Kidney epithelial cell (primary cell): ENCODE measurements at regions not wholly inside any gene's neighbourhood (a gene's known extent, or its start where the extent isn't known, plus 50 kb on each side); places are given as distances from the start of the nearest gene placed in this dataset.

Source experiments
- DNase-seq: peaks from one replicate; pipeline ENCODE4 v3.0.0-alpha.2; 2010; ENCODE audit warnings: low read depth
- H3K27me3 ChIP-seq: 2 replicates; pipeline ENCODE4 v1.6.0; 2011; ENCODE audit warnings: low read length; ENCODE audit not compliant: control insufficient read depth, insufficient read depth
- H3K36me3 ChIP-seq: 2 replicates; pipeline ENCODE4 v1.5.1; 2011; ENCODE audit warnings: low read length; ENCODE audit not compliant: control insufficient read depth, insufficient read depth
- H3K4me3 ChIP-seq: 2 replicates; pipeline ENCODE4 v1.5.1; 2011; ENCODE audit warnings: low read depth, mild to moderate bottlenecking, control low read depth, low read length
- CTCF ChIP-seq: IDR thresholded peaks from 2 replicates; pipeline ENCODE4 v1.5.1; 2011; ENCODE audit warnings: mild to moderate bottlenecking, moderate library complexity, low read length, control low read depth, inconsistent platforms; ENCODE audit not compliant: insufficient read depth, poor library complexity, severe bottlenecking

- H3K4me3 ChIP-seq, result no peak overlapping the region
- no peak for TF ChIP-seq CTCF
- no peaks in the 10 kb centered on the region for H3K36me3 ChIP-seq
- H3K27me3 ChIP-seq, result no peaks in the 10 kb centered on the region
- DNase-seq, result no peak
Observed at GRCh38 chr13:75214846-75215245, 267.1 kb downstream of the TBC1D4 start.

- H3K4me3 ChIP-seq, result no peak overlapping the region
- TF ChIP-seq CTCF, result no peak
- H3K36me3 ChIP-seq, result no peaks in the 10 kb centered on the region
- DNase-seq, result no peak
- no peaks in the 10 kb centered on the region for H3K27me3 ChIP-seq
Observed at GRCh38 chr13:75202981-75203380, 279.0 kb downstream of the TBC1D4 start.

GRCh38 chr13:75197803-75198202 lies 284.2 kb downstream of the TBC1D4 start:
- no peak for TF ChIP-seq CTCF
- no peaks in the 10 kb centered on the region for H3K27me3 ChIP-seq
- DNase-seq, result no peak
- H3K4me3 ChIP-seq, result no peak overlapping the region
- no peaks in the 10 kb centered on the region for H3K36me3 ChIP-seq

- no peaks in the 10 kb centered on the region for H3K27me3 ChIP-seq
- H3K4me3 ChIP-seq, result no peak overlapping the region
- H3K36me3 ChIP-seq, result no peaks in the 10 kb centered on the region
- no peak for TF ChIP-seq CTCF
- no peak for DNase-seq
Observed at GRCh38 chr13:75196147-75196837, 285.7 kb downstream of the TBC1D4 start.

GRCh38 chr13:75195495-75196146 lies 286.3 kb downstream of the TBC1D4 start:
- no peak for DNase-seq
- no peaks in the 10 kb centered on the region for H3K27me3 ChIP-seq
- no peak for TF ChIP-seq CTCF
- H3K36me3 ChIP-seq, result no peaks in the 10 kb centered on the region
- H3K4me3 ChIP-seq, result no peak overlapping the region
